ENCODE measurements at regions not wholly inside any gene's neighbourhood (a gene's known extent, or its start where the extent isn't known, plus 50 kb on each side); places are given as distances from the start of the nearest gene placed in this dataset.
"Not testable (repeated sequence)": the region's sequence is repeated elsewhere in the genome, so short reads cannot be mapped to it uniquely, and the experiment has no call there.

GRCh38 chr14:34056046-34056445, 105.2 kb upstream of the EGLN3 start:
- Histone ChIP-seq H3K4me1 (ENCODE audit: insufficient read depth, low read length) (peaks cover 12% of the 10 kb centered on the region), H3K27me3 (ENCODE audit: insufficient read depth, low read length) (peaks cover 13% of the 10 kb centered on the region), H3K9me3 (ENCODE audit: low read depth, low read length) (no peaks in the 10 kb centered on the region), H3K4me3 (ENCODE audit: low read length) (no peak overlapping the region)

DNA sequence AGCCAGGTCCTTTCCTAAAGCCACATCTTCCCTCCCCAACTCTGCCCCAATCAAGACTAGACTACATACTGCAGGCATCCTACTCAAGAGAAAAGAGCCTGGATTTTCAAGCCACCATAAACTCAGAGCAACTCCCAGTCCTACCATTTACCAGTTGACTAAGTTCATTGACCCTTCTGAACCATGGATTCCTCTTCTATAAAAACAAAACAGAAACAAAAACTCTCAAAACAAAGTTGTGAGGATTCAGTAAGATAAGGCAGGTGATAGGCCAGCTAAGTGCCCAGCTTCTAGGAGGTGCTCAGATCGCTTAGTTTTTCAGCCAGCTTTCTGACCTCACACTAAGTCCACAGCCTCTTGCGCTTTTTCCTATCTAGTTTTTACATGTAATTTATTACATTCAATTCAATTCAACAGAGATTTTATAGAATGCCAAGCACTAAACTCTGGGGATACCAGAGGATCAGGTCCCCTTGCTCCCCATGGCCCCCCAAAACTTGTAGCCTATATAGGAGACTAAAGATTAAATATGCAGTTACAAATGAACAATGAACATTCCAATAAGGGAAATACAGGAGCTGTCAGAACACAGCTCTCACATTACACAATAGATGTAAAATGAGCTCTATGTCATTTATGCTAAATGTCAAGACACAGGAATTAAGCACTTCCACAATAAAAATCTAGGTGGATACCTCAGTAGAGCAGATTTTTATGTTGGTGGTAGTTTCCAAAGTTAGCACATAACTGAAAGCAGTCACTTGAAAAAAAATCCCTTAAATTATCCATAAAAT, 104.5 kb upstream of the EGLN3 start:
- Histone ChIP-seq H3K4me3 (ENCODE audit: low read length) (no peak overlapping the region), H3K4me1 (ENCODE audit: insufficient read depth, low read length) (peaks cover 6% of the 10 kb centered on the region), H3K27me3 (ENCODE audit: insufficient read depth, low read length) (peaks cover 10% of the 10 kb centered on the region), H3K9me3 (ENCODE audit: low read depth, low read length) (no peaks in the 10 kb centered on the region)

GRCh38 chr14:34053666-34054065, 102.8 kb upstream of the EGLN3 start:
- Histone ChIP-seq H3K4me1 (ENCODE audit: insufficient read depth, low read length) (no peaks in the 10 kb centered on the region), H3K9me3 (ENCODE audit: low read depth, low read length) (no peaks in the 10 kb centered on the region), H3K4me3 (ENCODE audit: low read length) (no peak overlapping the region), H3K27me3 (ENCODE audit: insufficient read depth, low read length) (no peaks in the 10 kb centered on the region)

- no peaks in the 10 kb centered on the region for H3K27me3 ChIP-seq (ENCODE audit: insufficient read depth, low read length)
- no peak overlapping the region for H3K4me3 ChIP-seq (ENCODE audit: low read length)
- H3K9me3 ChIP-seq (ENCODE audit: low read depth, low read length): no peaks in the 10 kb centered on the region
- H3K4me1 ChIP-seq (ENCODE audit: insufficient read depth, low read length): no peaks in the 10 kb centered on the region
Observed at GRCh38 chr14:34052658-34053014, 101.8 kb upstream of the EGLN3 start.

GRCh38 chr14:34051966-34052657, 101.2 kb upstream of the EGLN3 start:
- no peaks in the 10 kb centered on the region for H3K9me3 ChIP-seq (ENCODE audit: low read depth, low read length)
- H3K4me1 ChIP-seq (ENCODE audit: insufficient read depth, low read length): peaks cover 2% of the 10 kb centered on the region
- no peak overlapping the region for H3K4me3 ChIP-seq (ENCODE audit: low read length)
- H3K27me3 ChIP-seq (ENCODE audit: insufficient read depth, low read length): no peaks in the 10 kb centered on the region

DNA sequence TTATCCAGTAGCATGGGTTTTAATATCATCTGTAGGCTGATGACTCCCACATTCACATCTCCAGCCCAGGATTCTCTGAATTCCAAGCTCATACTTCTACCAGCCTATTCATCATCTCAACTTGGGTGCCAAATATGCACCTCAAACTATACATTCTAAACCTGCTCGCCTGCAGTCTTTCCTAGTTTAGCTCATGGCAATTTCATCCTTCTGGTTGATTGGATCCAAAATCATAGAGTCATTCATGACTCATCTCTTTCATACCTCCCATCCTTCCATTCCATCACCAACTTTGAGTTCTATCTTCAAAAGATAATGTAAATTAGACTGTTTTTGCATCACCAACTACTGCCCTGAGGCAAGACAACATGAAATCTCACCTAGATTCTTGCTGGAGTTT, 99.7 kb upstream of the EGLN3 start:
- Histone ChIP-seq H3K4me1 (ENCODE audit: insufficient read depth, low read length) (peaks cover 9% of the 10 kb centered on the region), H3K27me3 (ENCODE audit: insufficient read depth, low read length) (no peaks in the 10 kb centered on the region), H3K4me3 (ENCODE audit: low read length) (no peak overlapping the region), H3K9me3 (ENCODE audit: low read depth, low read length) (no peaks in the 10 kb centered on the region)

- no peaks in the 10 kb centered on the region for H3K9me3 ChIP-seq (ENCODE audit: low read depth, low read length)
- no peak overlapping the region for H3K4me3 ChIP-seq (ENCODE audit: low read length)
- H3K4me1 ChIP-seq (ENCODE audit: insufficient read depth, low read length): peaks cover 9% of the 10 kb centered on the region
- H3K27me3 ChIP-seq (ENCODE audit: insufficient read depth, low read length): no peaks in the 10 kb centered on the region
Observed at GRCh38 chr14:34049790-34050189, 98.9 kb upstream of the EGLN3 start.

DNA sequence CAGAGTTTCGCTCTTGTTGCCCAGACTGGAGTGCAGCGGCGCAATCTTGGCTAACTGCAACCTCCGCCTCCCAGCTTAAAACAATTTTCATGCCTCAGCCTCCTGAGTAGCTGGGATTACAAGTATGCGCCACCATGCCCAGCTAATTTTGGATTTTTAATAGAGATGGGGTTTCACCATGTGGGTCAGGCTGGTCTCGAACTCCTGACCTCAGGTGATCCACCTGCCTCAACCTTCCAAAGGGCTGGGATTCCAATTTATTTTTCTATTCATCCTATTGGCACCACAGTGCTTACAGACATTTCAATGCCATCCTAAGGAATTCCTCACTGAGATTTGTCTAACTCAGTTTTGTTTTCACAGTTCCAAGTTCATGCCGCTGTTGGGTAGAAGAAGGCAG, 98.3 kb upstream of the EGLN3 start:
- H3K9me3 ChIP-seq (ENCODE audit: low read depth, low read length); H3K4me3 ChIP-seq (ENCODE audit: low read length); H3K27me3 ChIP-seq (ENCODE audit: insufficient read depth, low read length): not testable (repeated sequence)
- H3K4me1 ChIP-seq (ENCODE audit: insufficient read depth, low read length): peaks cover 14% of the 10 kb centered on the region

GRCh38 chr14:34046799-34047520, 96.1 kb upstream of the EGLN3 start:
- Histone ChIP-seq H3K4me1 (ENCODE audit: insufficient read depth, low read length) (peaks cover 28% of the 10 kb centered on the region), H3K9me3 (ENCODE audit: low read depth, low read length) (no peaks in the 10 kb centered on the region), H3K27me3 (ENCODE audit: insufficient read depth, low read length) (no peaks in the 10 kb centered on the region), H3K4me3 (ENCODE audit: low read length) (no peak overlapping the region)

DNA sequence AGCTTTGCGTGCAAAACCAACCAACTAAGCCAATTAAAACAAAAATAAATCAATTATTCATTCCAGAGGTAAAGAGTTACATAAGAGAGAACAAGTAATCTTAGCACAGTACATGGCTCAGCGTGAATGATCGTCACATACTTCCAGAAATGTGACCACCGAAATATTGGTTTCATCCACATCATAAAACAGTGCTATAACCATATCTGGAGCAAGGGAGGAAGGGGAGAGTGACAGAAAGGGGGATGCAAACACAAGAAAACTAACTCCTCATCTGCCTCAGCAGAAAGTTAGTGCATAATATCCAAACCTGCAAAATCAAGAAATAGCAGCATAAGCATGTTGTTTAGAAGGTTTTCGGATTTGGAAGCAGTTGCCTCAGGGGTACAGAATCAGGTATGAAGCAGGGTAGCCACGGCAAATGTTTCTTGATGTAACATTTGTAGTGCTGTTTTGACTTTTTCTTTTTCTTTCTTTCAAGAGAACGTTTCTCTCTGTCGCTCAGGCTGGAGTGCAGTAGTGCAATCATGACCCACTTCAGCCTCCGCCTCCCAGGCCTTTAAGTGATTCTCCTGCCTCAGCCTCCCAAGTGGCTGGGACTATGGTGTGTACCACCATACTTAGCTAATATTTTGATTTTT, 93.9 kb upstream of the EGLN3 start:
- no peaks in the 10 kb centered on the region for H3K27me3 ChIP-seq (ENCODE audit: insufficient read depth, low read length)
- no peaks in the 10 kb centered on the region for H3K9me3 ChIP-seq (ENCODE audit: low read depth, low read length)
- H3K4me3 ChIP-seq (ENCODE audit: low read length): no peak overlapping the region
- H3K4me1 ChIP-seq (ENCODE audit: insufficient read depth, low read length): peaks cover 28% of the 10 kb centered on the region

- Histone ChIP-seq H3K27me3 (ENCODE audit: insufficient read depth, low read length) (no peaks in the 10 kb centered on the region), H3K9me3 (ENCODE audit: low read depth, low read length) (no peaks in the 10 kb centered on the region), H3K4me3 (ENCODE audit: low read length) (no peak overlapping the region), H3K4me1 (ENCODE audit: insufficient read depth, low read length) (peaks cover 28% of the 10 kb centered on the region)
Observed at GRCh38 chr14:34044373-34044637, 93.4 kb upstream of the EGLN3 start.

GRCh38 chr14:34043627-34044372, 92.9 kb upstream of the EGLN3 start:
- Histone ChIP-seq H3K4me3 (ENCODE audit: low read length) (no peak overlapping the region), H3K9me3 (ENCODE audit: low read depth, low read length) (no peaks in the 10 kb centered on the region), H3K27me3 (ENCODE audit: insufficient read depth, low read length) (no peaks in the 10 kb centered on the region), H3K4me1 (ENCODE audit: insufficient read depth, low read length) (peaks cover 28% of the 10 kb centered on the region)

DNA sequence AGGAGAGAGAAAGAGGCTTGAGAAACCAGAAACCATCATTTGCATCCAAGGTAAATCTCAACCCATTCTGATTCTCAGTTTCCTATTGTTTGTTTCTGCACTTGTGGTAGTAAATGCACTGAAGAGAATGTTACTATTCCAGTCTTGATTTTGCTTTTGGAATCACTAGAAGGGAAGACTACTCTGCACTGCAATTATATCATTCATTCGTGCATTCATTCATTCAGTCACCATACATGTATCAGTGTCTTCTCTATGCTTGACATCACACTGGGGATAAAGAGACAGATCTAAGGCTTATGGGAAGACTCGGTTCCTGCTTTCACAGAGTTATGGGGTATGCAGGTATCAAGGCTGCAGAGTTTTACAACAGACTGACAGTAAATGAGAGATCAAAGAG, 90.3 kb upstream of the EGLN3 start:
- Histone ChIP-seq H3K4me1 (ENCODE audit: insufficient read depth, low read length) (peaks cover 25% of the 10 kb centered on the region), H3K4me3 (ENCODE audit: low read length) (no peak overlapping the region), H3K27me3 (ENCODE audit: insufficient read depth, low read length) (no peaks in the 10 kb centered on the region), H3K9me3 (ENCODE audit: low read depth, low read length) (no peaks in the 10 kb centered on the region)

GRCh38 chr14:34040766-34041165, 89.9 kb upstream of the EGLN3 start:
- Histone ChIP-seq H3K4me3 (ENCODE audit: low read length) (no peak overlapping the region), H3K4me1 (ENCODE audit: insufficient read depth, low read length) (peaks cover 26% of the 10 kb centered on the region), H3K27me3 (ENCODE audit: insufficient read depth, low read length) (no peaks in the 10 kb centered on the region), H3K9me3 (ENCODE audit: low read depth, low read length) (no peaks in the 10 kb centered on the region)
